ENCODE measurements at regions not wholly inside any gene's neighbourhood (a gene's known extent, or its start where the extent isn't known, plus 50 kb on each side); places are given as distances from the start of the nearest gene placed in this dataset.

DNA sequence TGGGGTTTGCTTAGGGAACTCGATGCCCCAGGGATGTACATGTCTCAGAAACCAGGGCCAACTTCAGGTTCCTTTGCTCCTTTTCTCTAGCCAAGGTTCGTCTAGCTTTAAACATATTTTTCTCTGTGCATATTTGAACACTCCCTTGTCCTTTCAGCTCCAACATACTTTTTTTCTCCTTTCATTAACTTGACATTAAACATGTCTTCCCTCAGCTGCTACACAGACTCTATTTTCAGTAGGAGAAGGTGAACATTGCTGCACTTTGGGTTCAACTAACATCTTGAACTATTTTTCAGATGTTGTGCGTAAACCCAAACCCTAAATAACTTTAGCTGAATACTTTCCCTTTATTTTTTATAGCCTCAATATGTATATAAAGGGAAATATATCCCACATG, 212.9 kb downstream of the MTX2 start:
- H3K27me3 ChIP-seq (ENCODE audit: insufficient read depth, low read depth, severe bottlenecking), result peaks cover 19% of the 10 kb centered on the region
- TF ChIP-seq CTCF (IDR thresholded peaks at IDR 0.05; ENCODE audit: low read depth, low read length), result no peak
- H3K9me3 ChIP-seq (ENCODE audit: severe bottlenecking), result no peaks in the 10 kb centered on the region
- DNase-seq, result no peak
- H3K27ac ChIP-seq, result no peak overlapping the region
- H3K36me3 ChIP-seq, result no peaks in the 10 kb centered on the region
- H3K4me3 ChIP-seq (ENCODE audit: low read depth, low read length), result no peak overlapping the region

- H3K9me3 ChIP-seq (ENCODE audit: severe bottlenecking), result no peaks in the 10 kb centered on the region
- no peak overlapping the region for H3K4me3 ChIP-seq (ENCODE audit: low read depth, low read length)
- no peak for TF ChIP-seq CTCF (IDR thresholded peaks at IDR 0.05; ENCODE audit: low read depth, low read length)
These were observed 214.2 kb downstream of the MTX2 start for GRCh38 chr2:176483476-176483875.

GRCh38 chr2:176483901-176484568, 214.8 kb downstream of the MTX2 start:
- Histone ChIP-seq H3K36me3 (no peaks in the 10 kb centered on the region), H3K4me3 (ENCODE audit: low read depth, low read length) (no peak overlapping the region), H3K27me3 (ENCODE audit: insufficient read depth, low read depth, severe bottlenecking) (peaks cover 17% of the 10 kb centered on the region), H3K9me3 (ENCODE audit: severe bottlenecking) (no peaks in the 10 kb centered on the region), H3K27ac (no peak overlapping the region)
- no peak for TF ChIP-seq CTCF (IDR thresholded peaks at IDR 0.05; ENCODE audit: low read depth, low read length)
- no peak for DNase-seq

More at GRCh38 chr2:176483476-176483875, 214.2 kb downstream of the MTX2 start:
- Histone ChIP-seq H3K27ac (no peak overlapping the region), H3K36me3 (no peaks in the 10 kb centered on the region), H3K27me3 (ENCODE audit: insufficient read depth, low read depth, severe bottlenecking) (peaks cover 16% of the 10 kb centered on the region)
- DNase-seq, result no peak

GRCh38 chr2:176484838-176485237, 215.6 kb downstream of the MTX2 start:
- TF ChIP-seq CTCF (IDR thresholded peaks at IDR 0.05; ENCODE audit: low read depth, low read length), result no peak
- Histone ChIP-seq H3K27ac (no peak overlapping the region), H3K36me3 (no peaks in the 10 kb centered on the region), H3K9me3 (ENCODE audit: severe bottlenecking) (no peaks in the 10 kb centered on the region), H3K27me3 (ENCODE audit: insufficient read depth, low read depth, severe bottlenecking) (peaks cover 20% of the 10 kb centered on the region), H3K4me3 (ENCODE audit: low read depth, low read length) (no peak overlapping the region)
- no peak for DNase-seq

DNA sequence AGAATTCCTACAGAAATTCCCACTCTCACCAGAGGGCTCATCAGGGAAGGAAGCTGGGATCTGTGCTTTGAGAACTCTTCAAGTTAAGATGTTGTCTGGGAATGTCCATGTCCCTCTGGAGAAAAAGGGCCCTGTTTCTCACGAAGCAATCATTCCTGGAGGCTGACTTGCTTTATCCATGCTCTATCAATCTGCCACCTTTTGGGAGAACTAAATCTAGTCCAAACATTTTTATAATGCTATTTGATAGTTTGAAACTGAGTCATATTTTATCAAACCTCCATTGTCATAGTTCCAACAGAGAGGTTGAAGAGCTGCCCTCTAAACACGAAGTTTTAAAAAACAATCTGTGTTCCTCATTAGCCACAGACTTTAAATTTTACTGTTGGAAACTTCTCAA, 219.2 kb downstream of the MTX2 start:
- TF ChIP-seq CTCF (IDR thresholded peaks at IDR 0.05; ENCODE audit: low read depth, low read length), result no peak
- peaks cover 23% of the 10 kb centered on the region for H3K27me3 ChIP-seq (ENCODE audit: insufficient read depth, low read depth, severe bottlenecking)
- H3K36me3 ChIP-seq, result no peaks in the 10 kb centered on the region
- H3K9me3 ChIP-seq (ENCODE audit: severe bottlenecking), result no peaks in the 10 kb centered on the region
- H3K27ac ChIP-seq, result no peak overlapping the region
- no peak overlapping the region for H3K4me3 ChIP-seq (ENCODE audit: low read depth, low read length)
- no peak for DNase-seq

Data from WERI-Rb-1 (cell line).